ENCODE measurements at regions not wholly inside any gene's neighbourhood (a gene's known extent, or its start where the extent isn't known, plus 50 kb on each side); places are given as distances from the start of the nearest gene placed in this dataset.
"Not testable (repeated sequence)": the region's sequence is repeated elsewhere in the genome, so short reads cannot be mapped to it uniquely, and the experiment has no call there.

- H2BK120ac ChIP-seq (ENCODE audit: low read depth, low read length); H3K23ac ChIP-seq (ENCODE audit: low read length in 2 of 2); H2AFZ ChIP-seq (ENCODE audit: low read depth, low read length); H3K36me3 ChIP-seq (ENCODE audit: control insufficient read depth in 1 of 2, insufficient read depth in 2 of 2, low read depth in 1 of 2, low read length in 2 of 2); H3K4me1 ChIP-seq (ENCODE audit: control insufficient read depth, insufficient read depth, low read depth, low read length); H3K14ac ChIP-seq (ENCODE audit: low read length in 2 of 2); H3K4me3 ChIP-seq (ENCODE audit: insufficient read depth in 1 of 2, low read depth in 1 of 2, low read length in 2 of 2); H3K27me3 ChIP-seq (ENCODE audit: control insufficient read depth in 1 of 2, insufficient read depth in 1 of 2, low read length in 2 of 2); H3K9ac ChIP-seq (ENCODE audit: low read length); H3K4me2 ChIP-seq (ENCODE audit: low read length, poor library complexity, severe bottlenecking); H2BK12ac ChIP-seq (ENCODE audit: low read length in 2 of 2); H3K18ac ChIP-seq (ENCODE audit: low read depth in 1 of 2, low read length in 2 of 2); H2AK5ac ChIP-seq (ENCODE audit: low read length, severe bottlenecking); H3K9me3 ChIP-seq (ENCODE audit: control insufficient read depth, low read length); DNase-seq; H3K27ac ChIP-seq (ENCODE audit: low read length, poor library complexity, severe bottlenecking); H4K8ac ChIP-seq (ENCODE audit: low read length); H2BK5ac ChIP-seq (ENCODE audit: low read depth, low read length, poor library complexity, severe bottlenecking); H3K4ac ChIP-seq (ENCODE audit: low read depth in 1 of 2, low read length in 2 of 2); H3K79me1 ChIP-seq (replicated peaks; ENCODE audit: low read length, poor library complexity, severe bottlenecking); H2BK15ac ChIP-seq (ENCODE audit: low read depth, poor library complexity, severe bottlenecking); H4K91ac ChIP-seq (ENCODE audit: low read length): not testable (repeated sequence)
- 85% methylated on average over 3 of the region's 3 CpGs for WGBS
Observed at GRCh38 chr2:8446751-8447150, 235.1 kb upstream of the ID2 start.

- H2BK15ac ChIP-seq (ENCODE audit: low read depth, poor library complexity, severe bottlenecking): no peak overlapping the region
- H3K4me1 ChIP-seq (ENCODE audit: control insufficient read depth, insufficient read depth, low read depth, low read length): peaks cover 2% of the 10 kb centered on the region
- peak overlapping the region in 1 of 2 experiments; percentile 21 for H3K18ac ChIP-seq (ENCODE audit: low read depth in 1 of 2, low read length in 2 of 2)
- no peaks in the 10 kb centered on the region for H3K79me1 ChIP-seq (replicated peaks; ENCODE audit: low read length, poor library complexity, severe bottlenecking)
- peaks cover 0 to 1% of the 10 kb centered on the region in 2 experiments for H3K27me3 ChIP-seq (ENCODE audit: control insufficient read depth in 1 of 2, insufficient read depth in 1 of 2, low read length in 2 of 2)
- H3K4me2 ChIP-seq (ENCODE audit: low read length, poor library complexity, severe bottlenecking): no peak overlapping the region
- peak; percentile 43 for DNase-seq
- no peak overlapping the region for H3K4ac ChIP-seq (ENCODE audit: low read depth in 1 of 2, low read length in 2 of 2)
- no peak overlapping the region for H3K23ac ChIP-seq (ENCODE audit: low read length in 2 of 2)
- no peaks in the 10 kb centered on the region for H3K36me3 ChIP-seq (ENCODE audit: control insufficient read depth in 1 of 2, insufficient read depth in 2 of 2, low read depth in 1 of 2, low read length in 2 of 2)
- no peaks in the 10 kb centered on the region for H3K9me3 ChIP-seq (ENCODE audit: control insufficient read depth, low read length)
- H3K4me3 ChIP-seq (ENCODE audit: insufficient read depth in 1 of 2, low read depth in 1 of 2, low read length in 2 of 2): no peak overlapping the region
- no peak overlapping the region for H4K8ac ChIP-seq (ENCODE audit: low read length)
- no peak overlapping the region for H3K9ac ChIP-seq (ENCODE audit: low read length)
- no peak overlapping the region for H2BK12ac ChIP-seq (ENCODE audit: low read length in 2 of 2)
- H4K91ac ChIP-seq (ENCODE audit: low read length): no peak overlapping the region
- no peak overlapping the region for H2BK120ac ChIP-seq (ENCODE audit: low read depth, low read length)
- no peak overlapping the region for H3K14ac ChIP-seq (ENCODE audit: low read length in 2 of 2)
- 57% methylated on average over 3 of the region's 3 CpGs for WGBS
- no peak overlapping the region for H2AK5ac ChIP-seq (ENCODE audit: low read length, severe bottlenecking)
- H2AFZ ChIP-seq (ENCODE audit: low read depth, low read length): no peak overlapping the region
- no peak overlapping the region for H3K27ac ChIP-seq (ENCODE audit: low read length, poor library complexity, severe bottlenecking)
- no peak overlapping the region for H2BK5ac ChIP-seq (ENCODE audit: low read depth, low read length, poor library complexity, severe bottlenecking)
Observed at GRCh38 chr2:8447610-8448221, 234.1 kb upstream of the ID2 start.

- H3K9ac ChIP-seq (ENCODE audit: low read length): no peak overlapping the region
- H3K27ac ChIP-seq (ENCODE audit: low read length, poor library complexity, severe bottlenecking): no peak overlapping the region
- no peak overlapping the region for H2BK15ac ChIP-seq (ENCODE audit: low read depth, poor library complexity, severe bottlenecking)
- H3K79me1 ChIP-seq (replicated peaks; ENCODE audit: low read length, poor library complexity, severe bottlenecking): no peaks in the 10 kb centered on the region
- no peak overlapping the region for H3K4me2 ChIP-seq (ENCODE audit: low read length, poor library complexity, severe bottlenecking)
- no peak overlapping the region for H2AK5ac ChIP-seq (ENCODE audit: low read length, severe bottlenecking)
- H2BK5ac ChIP-seq (ENCODE audit: low read depth, low read length, poor library complexity, severe bottlenecking): no peak overlapping the region
- no peak overlapping the region for H2BK12ac ChIP-seq (ENCODE audit: low read length in 2 of 2)
- H3K4ac ChIP-seq (ENCODE audit: low read depth in 1 of 2, low read length in 2 of 2): no peak overlapping the region
- H3K27me3 ChIP-seq (ENCODE audit: control insufficient read depth in 1 of 2, insufficient read depth in 1 of 2, low read length in 2 of 2): peaks cover 0 to 5% of the 10 kb centered on the region in 2 experiments
- peaks cover 7% of the 10 kb centered on the region for H3K4me1 ChIP-seq (ENCODE audit: control insufficient read depth, insufficient read depth, low read depth, low read length)
- no peak overlapping the region for H4K8ac ChIP-seq (ENCODE audit: low read length)
- no peaks in the 10 kb centered on the region for H3K36me3 ChIP-seq (ENCODE audit: control insufficient read depth in 1 of 2, insufficient read depth in 2 of 2, low read depth in 1 of 2, low read length in 2 of 2)
- no peak overlapping the region for H4K91ac ChIP-seq (ENCODE audit: low read length)
- no peak overlapping the region for H3K18ac ChIP-seq (ENCODE audit: low read depth in 1 of 2, low read length in 2 of 2)
- 82% methylated on average over 9 of the region's 10 CpGs for WGBS
- H2BK120ac ChIP-seq (ENCODE audit: low read depth, low read length): no peak overlapping the region
- H3K4me3 ChIP-seq (ENCODE audit: insufficient read depth in 1 of 2, low read depth in 1 of 2, low read length in 2 of 2): no peak overlapping the region
- no peak overlapping the region for H2AFZ ChIP-seq (ENCODE audit: low read depth, low read length)
- no peak overlapping the region for H3K23ac ChIP-seq (ENCODE audit: low read length in 2 of 2)
- no peak for DNase-seq
- H3K9me3 ChIP-seq (ENCODE audit: control insufficient read depth, low read length): no peaks in the 10 kb centered on the region
- no peak overlapping the region for H3K14ac ChIP-seq (ENCODE audit: low read length in 2 of 2)
Observed at GRCh38 chr2:8448824-8449556, 232.9 kb upstream of the ID2 start.

GRCh38 chr2:8451273-8451672 is 230.6 kb upstream of the ID2 start:
- Histone ChIP-seq H3K4ac (ENCODE audit: low read depth in 1 of 2, low read length in 2 of 2) (no peak overlapping the region), H2BK15ac (ENCODE audit: low read depth, poor library complexity, severe bottlenecking) (no peak overlapping the region), H3K27me3 (ENCODE audit: control insufficient read depth in 1 of 2, insufficient read depth in 1 of 2, low read length in 2 of 2) (peaks cover 0 to 5% of the 10 kb centered on the region in 2 experiments), H4K91ac (ENCODE audit: low read length) (no peak overlapping the region), H3K9me3 (ENCODE audit: control insufficient read depth, low read length) (no peaks in the 10 kb centered on the region), H3K36me3 (ENCODE audit: control insufficient read depth in 1 of 2, insufficient read depth in 2 of 2, low read depth in 1 of 2, low read length in 2 of 2) (no peaks in the 10 kb centered on the region), H3K14ac (ENCODE audit: low read length in 2 of 2) (no peak overlapping the region), H3K18ac (ENCODE audit: low read depth in 1 of 2, low read length in 2 of 2) (no peak overlapping the region), H3K4me2 (ENCODE audit: low read length, poor library complexity, severe bottlenecking) (no peak overlapping the region), H3K79me1 (replicated peaks; ENCODE audit: low read length, poor library complexity, severe bottlenecking) (no peaks in the 10 kb centered on the region), H3K4me3 (ENCODE audit: insufficient read depth in 1 of 2, low read depth in 1 of 2, low read length in 2 of 2) (no peak overlapping the region), H4K8ac (ENCODE audit: low read length) (no peak overlapping the region), H3K23ac (ENCODE audit: low read length in 2 of 2) (no peak overlapping the region), H2BK12ac (ENCODE audit: low read length in 2 of 2) (no peak overlapping the region), H2AK5ac (ENCODE audit: low read length, severe bottlenecking) (no peak overlapping the region), H2BK120ac (ENCODE audit: low read depth, low read length) (no peak overlapping the region), H3K9ac (ENCODE audit: low read length) (no peak overlapping the region), H3K4me1 (ENCODE audit: control insufficient read depth, insufficient read depth, low read depth, low read length) (peaks cover 11% of the 10 kb centered on the region), H3K27ac (ENCODE audit: low read length, poor library complexity, severe bottlenecking) (no peak overlapping the region), H2AFZ (ENCODE audit: low read depth, low read length) (no peak overlapping the region), H2BK5ac (ENCODE audit: low read depth, low read length, poor library complexity, severe bottlenecking) (no peak overlapping the region)
- DNase-seq: peak; percentile 5
- WGBS: 83% methylated on average over 5 of the region's 5 CpGs

Measured in mesenchymal stem cell (in vitro differentiated cells and primary cell).